ENCODE measurements at regions not wholly inside any gene's neighbourhood (a gene's known extent, or its start where the extent isn't known, plus 50 kb on each side); places are given as distances from the start of the nearest gene placed in this dataset.
A peak's percentile ranks its signal among the peaks of the same experiment; 100 is the strongest.

GRCh38 chr11:69947059-69947792, 128.0 kb upstream of the FGF3 start:
- H3K9me3 ChIP-seq (ENCODE audit: control insufficient read depth, insufficient read depth, low read length): peaks cover 11% of the 10 kb centered on the region
- no peak for DNase-seq (ENCODE audit: low read depth, low spot score)
- no peak overlapping the region for H3K27ac ChIP-seq (ENCODE audit: low read depth, low read length)
- H3K27me3 ChIP-seq (ENCODE audit: control insufficient read depth, insufficient read depth, low read length): peaks cover 5% of the 10 kb centered on the region
- no peak for TF ChIP-seq CTCF (IDR thresholded peaks at IDR 0.05; ENCODE audit: low read depth, low read length)
- H3K4me3 ChIP-seq (ENCODE audit: low read depth, low read length): no peak overlapping the region
- ChIA-PET POLR2A (interaction anchor here (0.6 kb wide), 1 partner anchor 824 kb away, joined by 8 read pairs; no protein-coding TSS in a partner anchor), CTCF (no interaction called here)

GRCh38 chr11:69947793-69948255, 128.6 kb upstream of the FGF3 start:
- no peak for DNase-seq (ENCODE audit: low read depth, low spot score)
- ChIA-PET CTCF (no interaction called here), POLR2A (interaction anchor here (0.6 kb wide), 1 partner anchor 823 kb away, joined by 8 read pairs; no protein-coding TSS in a partner anchor)
- Histone ChIP-seq H3K27me3 (ENCODE audit: control insufficient read depth, insufficient read depth, low read length) (peaks cover 5% of the 10 kb centered on the region), H3K4me3 (ENCODE audit: low read depth, low read length) (no peak overlapping the region), H3K27ac (ENCODE audit: low read depth, low read length) (no peak overlapping the region), H3K9me3 (ENCODE audit: control insufficient read depth, insufficient read depth, low read length) (peaks cover 11% of the 10 kb centered on the region)
- TF ChIP-seq CTCF (IDR thresholded peaks at IDR 0.05; ENCODE audit: low read depth, low read length): no peak

GRCh38 chr11:69948256-69949141, 129.3 kb upstream of the FGF3 start:
- peak overlapping the region; percentile 52 for H3K27ac ChIP-seq (ENCODE audit: low read depth, low read length)
- no peak for TF ChIP-seq CTCF (IDR thresholded peaks at IDR 0.05; ENCODE audit: low read depth, low read length)
- no peak overlapping the region for H3K4me3 ChIP-seq (ENCODE audit: low read depth, low read length)
- peaks cover 11% of the 10 kb centered on the region for H3K9me3 ChIP-seq (ENCODE audit: control insufficient read depth, insufficient read depth, low read length)
- no peak for DNase-seq (ENCODE audit: low read depth, low spot score)
- peaks cover 2% of the 10 kb centered on the region for H3K27me3 ChIP-seq (ENCODE audit: control insufficient read depth, insufficient read depth, low read length)
- POLR2A ChIA-PET: no interaction called here
- CTCF ChIA-PET: no interaction called here

GRCh38 chr11:69949327-69949726, 128.8 kb upstream of the ANO1 start:
- POLR2A ChIA-PET: no interaction called here
- CTCF ChIA-PET: interaction anchor here (0.6 kb wide), 1 partner anchor 10 kb away, joined by 3 read pairs; no protein-coding TSS in a partner anchor
- peak overlapping the region; percentile 52 for H3K27ac ChIP-seq (ENCODE audit: low read depth, low read length)
- peaks cover 11% of the 10 kb centered on the region for H3K9me3 ChIP-seq (ENCODE audit: control insufficient read depth, insufficient read depth, low read length)
- DNase-seq (ENCODE audit: low read depth, low spot score): no peak
- peaks cover 2% of the 10 kb centered on the region for H3K27me3 ChIP-seq (ENCODE audit: control insufficient read depth, insufficient read depth, low read length)
- no peak overlapping the region for H3K4me3 ChIP-seq (ENCODE audit: low read depth, low read length)
- TF ChIP-seq CTCF (IDR thresholded peaks at IDR 0.05; ENCODE audit: low read depth, low read length): no peak

All from AG04450 (cell line).